IMR-90 (cell line): ENCODE measurements at regions not wholly inside any gene's neighbourhood (a gene's known extent, or its start where the extent isn't known, plus 50 kb on each side); places are given as distances from the start of the nearest gene placed in this dataset.

Source experiments
- CEBPB ChIP-seq: IDR thresholded peaks from 2 replicates; pipeline ENCODE4 v1.6.1; 2012; ENCODE audit warnings: low read depth, low read length, improper control_type of control experiment
- CTCF ChIP-seq: conservative IDR thresholded peaks from 2 replicates; pipeline ENCODE4 v1.5.1; 2012; ENCODE audit warnings: mild to moderate bottlenecking, low read depth, low read length, improper control_type of control experiment
- ELK1 ChIP-seq: fragments of 150-350 bp; IDR thresholded peaks from 2 replicates; pipeline ENCODE4 v1.6.1; 2016; ENCODE audit warnings: low read depth, mild to moderate bottlenecking, low read length, moderate library complexity, borderline replicate concordance
- FOS ChIP-seq: fragments of 150-350 bp; IDR thresholded peaks from 2 replicates; pipeline ENCODE4 v1.6.1; 2016; ENCODE audit warnings: low read depth, low read length
- MAFK ChIP-seq: IDR thresholded peaks from 2 replicates; pipeline ENCODE4 v1.6.1; 2012; ENCODE audit warnings: low read depth, low read length, improper control_type of control experiment
- MAZ ChIP-seq: IDR thresholded peaks from 2 replicates; pipeline ENCODE4 v1.6.1; 2012; ENCODE audit warnings: low read depth, mild to moderate bottlenecking, low read length, improper control_type of control experiment, moderate library complexity, borderline replicate concordance
- POLR2A ChIP-seq: IDR thresholded peaks from 2 replicates; pipeline ENCODE4 v1.6.1; 2012; ENCODE audit warnings: mild to moderate bottlenecking, low read depth, low read length
- RCOR1 ChIP-seq: IDR thresholded peaks from 2 replicates; pipeline ENCODE4 v1.6.1; 2012; ENCODE audit warnings: mild to moderate bottlenecking, low read length, improper control_type of control experiment; ENCODE audit not compliant: insufficient replicate concordance
- RFX5 ChIP-seq: IDR thresholded peaks from 2 replicates; pipeline ENCODE4 v1.8.0; 2012; ENCODE audit warnings: low read depth, mild to moderate bottlenecking, low read length, moderate library complexity
- SMC3 ChIP-seq: fragments of 150-350 bp; IDR thresholded peaks from 2 replicates; pipeline ENCODE4 v1.6.1; 2016; ENCODE audit warnings: low read depth, mild to moderate bottlenecking, antibody characterized with exemption, low read length, moderate library complexity

GRCh38 chrX:129249563-129249962 is 273.7 kb downstream of the SMARCA1 start:
- no peak for TF ChIP-seq CTCF
- TF ChIP-seq RCOR1 = no peak
- peak; percentile 56 for TF ChIP-seq MAFK
- TF ChIP-seq MAZ = no peak
- TF ChIP-seq POLR2A = no peak
- TF ChIP-seq RFX5 = no peak
- no peak for TF ChIP-seq SMC3
- TF ChIP-seq FOS = no peak
- no peak for TF ChIP-seq CEBPB
- no peak for TF ChIP-seq ELK1
